Fibroblast of lung (primary cell): ENCODE measurements at regions not wholly inside any gene's neighbourhood (a gene's known extent, or its start where the extent isn't known, plus 50 kb on each side); places are given as distances from the start of the nearest gene placed in this dataset.

Experiments used
- EZH2 ChIP-seq: IDR thresholded peaks from 2 replicates; pipeline ENCODE4 v1.5.1; 2012; ENCODE audit warnings: low read length, control low read depth, mild to moderate bottlenecking; ENCODE audit errors: missing control alignments
- TF ChIP-seq, protein P1 (sequence below), 2 donors: IDR thresholded peaks in 1 of 2; conservative IDR thresholded peaks in 1 of 2; 1 replicate in 1 of 2; 2 replicates in 1 of 2; pipeline ENCODE4 v1.5.1; 2011 to 2012; ENCODE audit warnings: low read length in 2 of 2, control low read depth in 1 of 2, inconsistent platforms in 1 of 2, low read depth in 1 of 2, mild to moderate bottlenecking in 1 of 2

DNA sequence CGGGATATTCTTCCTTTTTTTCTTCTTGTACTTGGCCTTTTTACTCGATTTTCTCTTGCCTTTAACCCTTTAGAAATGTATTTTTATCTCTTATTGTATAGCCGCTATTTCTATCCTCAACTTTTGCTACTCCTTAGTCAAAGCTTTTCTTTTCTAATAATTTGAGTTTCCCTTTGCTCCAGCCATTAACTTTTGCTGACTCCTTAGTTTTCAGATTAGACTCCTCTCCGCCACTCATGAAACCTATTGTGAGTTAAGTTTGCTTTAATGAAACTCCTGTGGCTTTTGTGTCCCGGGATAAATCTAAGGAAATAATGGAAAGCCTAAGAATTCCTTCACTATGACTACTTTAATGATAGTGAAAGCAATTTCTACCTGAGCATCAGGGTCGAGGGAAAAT, 590.3 kb upstream of the CITED2 start:
- TF ChIP-seq, protein P1, sequence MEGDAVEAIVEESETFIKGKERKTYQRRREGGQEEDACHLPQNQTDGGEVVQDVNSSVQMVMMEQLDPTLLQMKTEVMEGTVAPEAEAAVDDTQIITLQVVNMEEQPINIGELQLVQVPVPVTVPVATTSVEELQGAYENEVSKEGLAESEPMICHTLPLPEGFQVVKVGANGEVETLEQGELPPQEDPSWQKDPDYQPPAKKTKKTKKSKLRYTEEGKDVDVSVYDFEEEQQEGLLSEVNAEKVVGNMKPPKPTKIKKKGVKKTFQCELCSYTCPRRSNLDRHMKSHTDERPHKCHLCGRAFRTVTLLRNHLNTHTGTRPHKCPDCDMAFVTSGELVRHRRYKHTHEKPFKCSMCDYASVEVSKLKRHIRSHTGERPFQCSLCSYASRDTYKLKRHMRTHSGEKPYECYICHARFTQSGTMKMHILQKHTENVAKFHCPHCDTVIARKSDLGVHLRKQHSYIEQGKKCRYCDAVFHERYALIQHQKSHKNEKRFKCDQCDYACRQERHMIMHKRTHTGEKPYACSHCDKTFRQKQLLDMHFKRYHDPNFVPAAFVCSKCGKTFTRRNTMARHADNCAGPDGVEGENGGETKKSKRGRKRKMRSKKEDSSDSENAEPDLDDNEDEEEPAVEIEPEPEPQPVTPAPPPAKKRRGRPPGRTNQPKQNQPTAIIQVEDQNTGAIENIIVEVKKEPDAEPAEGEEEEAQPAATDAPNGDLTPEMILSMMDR (conservative IDR thresholded peaks at IDR 0.05 in 1 of 2, IDR thresholded peaks at IDR 0.05 in 1 of 2; ENCODE audit: low read depth in 1 of 2, low read length in 2 of 2): no peak
- no peak for TF ChIP-seq EZH2
